GM12878 (cell line): ENCODE measurements at regions not wholly inside any gene's neighbourhood (a gene's known extent, or its start where the extent isn't known, plus 50 kb on each side); places are given as distances from the start of the nearest gene placed in this dataset.

Source experiments
- BHLHE40 ChIP-seq, 2 experiments: fragments of 450-650 bp in 1 of 2; IDR thresholded peaks; 2 replicates each; pipeline ENCODE4 v1.6.1; 2011 to 2017; ENCODE audit warnings: low read depth in 2 of 2, borderline replicate concordance in 1 of 2, improper control_type of control experiment in 1 of 2, low read length in 1 of 2, mild to moderate bottlenecking in 1 of 2
- EGR1 ChIP-seq, 2 experiments: IDR thresholded peaks; 1 replicate in 1 of 2; 2 replicates in 1 of 2; pipeline ENCODE4 v1.6.1; 2011 to 2012; ENCODE audit warnings: low read depth in 2 of 2, low read length in 2 of 2, borderline replicate concordance in 1 of 2, mild to moderate bottlenecking in 1 of 2, moderate library complexity in 1 of 2
- GABPA ChIP-seq: IDR thresholded peaks from 2 replicates; pipeline ENCODE4 v1.6.1; 2014; ENCODE audit warnings: antibody characterized with exemption, low read depth, mild to moderate bottlenecking, inconsistent platforms
- NBN ChIP-seq: fragments of 450-650 bp; IDR thresholded peaks from 2 replicates; pipeline ENCODE4 v1.6.1; 2016
- POLR2A ChIP-seq: IDR thresholded peaks from 2 replicates; pipeline ENCODE4 v1.6.1; 2011; ENCODE audit warnings: low read depth, mild to moderate bottlenecking, low read length
- RAD51 ChIP-seq: fragments of 450-650 bp; IDR thresholded peaks from 2 replicates; pipeline ENCODE4 v1.6.1; 2016; ENCODE audit warnings: moderate library complexity, mild to moderate bottlenecking, inconsistent platforms
- RFX5 ChIP-seq: IDR thresholded peaks from 2 replicates; pipeline ENCODE4 v1.6.1; 2011; ENCODE audit warnings: low read depth, low read length, improper control_type of control experiment
- SIX5 ChIP-seq: IDR thresholded peaks from 2 replicates; pipeline ENCODE4 v1.6.1; 2011; ENCODE audit warnings: mild to moderate bottlenecking, low read depth, low read length, moderate library complexity; ENCODE audit not compliant: severe bottlenecking
- TAF1 ChIP-seq: IDR thresholded peaks from 2 replicates; pipeline ENCODE4 v1.6.1; 2011; ENCODE audit warnings: mild to moderate bottlenecking, low read depth, low read length, borderline replicate concordance
- ZNF24 ChIP-seq: fragments of 450-650 bp; IDR thresholded peaks from 2 replicates; pipeline ENCODE4 v1.6.1; 2017; ENCODE audit warnings: antibody characterized with exemption, mild to moderate bottlenecking
- TF ChIP-seq, protein P1 (sequence below), 3 experiments: IDR thresholded peaks in 2 of 3; conservative IDR thresholded peaks in 1 of 3; 2 replicates each; pipeline ENCODE4 v1.5.1; 2011; ENCODE audit warnings: low read depth in 3 of 3, low read length in 3 of 3, mild to moderate bottlenecking in 3 of 3, control low read depth in 2 of 3, moderate library complexity in 2 of 3, inconsistent platforms in 1 of 3, mixed read lengths in 1 of 3; ENCODE audit not compliant: control insufficient read depth in 2 of 3, insufficient read depth in 1 of 3; ENCODE audit errors: extremely low read depth in 1 of 3
- TF ChIP-seq, protein P2 (sequence below): fragments of 450-650 bp; IDR thresholded peaks from 2 replicates; pipeline ENCODE4 v1.6.1; 2016; ENCODE audit warnings: mild to moderate bottlenecking, moderate library complexity, borderline replicate concordance

DNA sequence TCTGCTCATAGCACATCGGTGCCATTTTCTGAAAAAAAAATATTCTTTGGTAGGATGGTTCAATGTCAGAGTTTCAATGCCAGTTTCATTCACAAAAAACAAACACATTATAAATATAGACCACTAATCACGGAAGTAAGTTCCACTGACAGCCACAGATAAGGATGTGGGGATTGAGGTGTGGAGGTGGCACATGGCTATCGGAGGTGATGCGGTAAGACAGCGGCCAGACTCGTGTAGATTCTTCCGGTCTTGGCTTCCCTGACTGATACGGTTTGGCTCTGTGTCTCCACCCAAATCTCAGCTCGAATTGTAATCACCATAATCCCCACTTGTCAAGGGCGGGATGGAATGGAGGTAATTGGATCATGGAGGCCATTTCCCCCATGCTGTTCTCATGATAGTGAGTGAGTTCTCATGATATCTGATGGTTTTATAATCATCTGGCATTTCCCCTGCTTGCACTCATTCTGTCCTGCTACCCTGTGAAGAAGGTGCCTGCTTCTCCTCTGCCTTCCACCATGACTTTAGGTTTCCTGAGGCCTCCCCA is 693.4 kb downstream of the VRK1 start:
- no peak for TF ChIP-seq SIX5
- no peak for TF ChIP-seq ZNF24
- TF ChIP-seq RAD51: no peak
- no peak for TF ChIP-seq RFX5
- TF ChIP-seq, protein P1, sequence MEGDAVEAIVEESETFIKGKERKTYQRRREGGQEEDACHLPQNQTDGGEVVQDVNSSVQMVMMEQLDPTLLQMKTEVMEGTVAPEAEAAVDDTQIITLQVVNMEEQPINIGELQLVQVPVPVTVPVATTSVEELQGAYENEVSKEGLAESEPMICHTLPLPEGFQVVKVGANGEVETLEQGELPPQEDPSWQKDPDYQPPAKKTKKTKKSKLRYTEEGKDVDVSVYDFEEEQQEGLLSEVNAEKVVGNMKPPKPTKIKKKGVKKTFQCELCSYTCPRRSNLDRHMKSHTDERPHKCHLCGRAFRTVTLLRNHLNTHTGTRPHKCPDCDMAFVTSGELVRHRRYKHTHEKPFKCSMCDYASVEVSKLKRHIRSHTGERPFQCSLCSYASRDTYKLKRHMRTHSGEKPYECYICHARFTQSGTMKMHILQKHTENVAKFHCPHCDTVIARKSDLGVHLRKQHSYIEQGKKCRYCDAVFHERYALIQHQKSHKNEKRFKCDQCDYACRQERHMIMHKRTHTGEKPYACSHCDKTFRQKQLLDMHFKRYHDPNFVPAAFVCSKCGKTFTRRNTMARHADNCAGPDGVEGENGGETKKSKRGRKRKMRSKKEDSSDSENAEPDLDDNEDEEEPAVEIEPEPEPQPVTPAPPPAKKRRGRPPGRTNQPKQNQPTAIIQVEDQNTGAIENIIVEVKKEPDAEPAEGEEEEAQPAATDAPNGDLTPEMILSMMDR (IDR thresholded peaks at IDR 0.05 in 2 of 3, conservative IDR thresholded peaks at IDR 0.05 in 1 of 3; ENCODE audit: control insufficient read depth in 2 of 3, extremely low read depth in 1 of 3, insufficient read depth in 1 of 3, low read depth in 3 of 3, low read length in 3 of 3): no peak
- TF ChIP-seq NBN: no peak
- TF ChIP-seq POLR2A: no peak
- TF ChIP-seq EGR1 (IDR thresholded peaks at IDR 0.05; ENCODE audit: borderline replicate concordance in 1 of 2, low read depth in 2 of 2, low read length in 2 of 2): no peak
- TF ChIP-seq BHLHE40 (IDR thresholded peaks at IDR 0.05; ENCODE audit: borderline replicate concordance in 1 of 2, low read depth in 2 of 2, low read length in 1 of 2): no peak
- TF ChIP-seq, protein P2, sequence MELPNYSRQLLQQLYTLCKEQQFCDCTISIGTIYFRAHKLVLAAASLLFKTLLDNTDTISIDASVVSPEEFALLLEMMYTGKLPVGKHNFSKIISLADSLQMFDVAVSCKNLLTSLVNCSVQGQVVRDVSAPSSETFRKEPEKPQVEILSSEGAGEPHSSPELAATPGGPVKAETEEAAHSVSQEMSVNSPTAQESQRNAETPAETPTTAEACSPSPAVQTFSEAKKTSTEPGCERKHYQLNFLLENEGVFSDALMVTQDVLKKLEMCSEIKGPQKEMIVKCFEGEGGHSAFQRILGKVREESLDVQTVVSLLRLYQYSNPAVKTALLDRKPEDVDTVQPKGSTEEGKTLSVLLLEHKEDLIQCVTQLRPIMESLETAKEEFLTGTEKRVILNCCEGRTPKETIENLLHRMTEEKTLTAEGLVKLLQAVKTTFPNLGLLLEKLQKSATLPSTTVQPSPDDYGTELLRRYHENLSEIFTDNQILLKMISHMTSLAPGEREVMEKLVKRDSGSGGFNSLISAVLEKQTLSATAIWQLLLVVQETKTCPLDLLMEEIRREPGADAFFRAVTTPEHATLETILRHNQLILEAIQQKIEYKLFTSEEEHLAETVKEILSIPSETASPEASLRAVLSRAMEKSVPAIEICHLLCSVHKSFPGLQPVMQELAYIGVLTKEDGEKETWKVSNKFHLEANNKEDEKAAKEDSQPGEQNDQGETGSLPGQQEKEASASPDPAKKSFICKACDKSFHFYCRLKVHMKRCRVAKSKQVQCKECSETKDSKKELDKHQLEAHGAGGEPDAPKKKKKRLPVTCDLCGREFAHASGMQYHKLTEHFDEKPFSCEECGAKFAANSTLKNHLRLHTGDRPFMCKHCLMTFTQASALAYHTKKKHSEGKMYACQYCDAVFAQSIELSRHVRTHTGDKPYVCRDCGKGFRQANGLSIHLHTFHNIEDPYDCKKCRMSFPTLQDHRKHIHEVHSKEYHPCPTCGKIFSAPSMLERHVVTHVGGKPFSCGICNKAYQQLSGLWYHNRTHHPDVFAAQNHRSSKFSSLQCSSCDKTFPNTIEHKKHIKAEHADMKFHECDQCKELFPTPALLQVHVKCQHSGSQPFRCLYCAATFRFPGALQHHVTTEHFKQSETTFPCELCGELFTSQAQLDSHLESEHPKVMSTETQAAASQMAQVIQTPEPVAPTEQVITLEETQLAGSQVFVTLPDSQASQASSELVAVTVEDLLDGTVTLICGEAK: no peak
- TF ChIP-seq TAF1: no peak
- no peak for TF ChIP-seq GABPA
